ENCODE measurements at regions not wholly inside any gene's neighbourhood (a gene's known extent, or its start where the extent isn't known, plus 50 kb on each side); places are given as distances from the start of the nearest gene placed in this dataset.

- TF ChIP-seq HDAC6 (IDR thresholded peaks at IDR 0.05; ENCODE audit: low read depth, low read length), result no peak
- TF ChIP-seq HDAC2 (IDR thresholded peaks at IDR 0.05; ENCODE audit: borderline replicate concordance in 1 of 2, low read depth in 2 of 2, low read length in 2 of 2), result no peak
Observed at GRCh38 chr1:214953901-214954616, 128.5 kb upstream of the KCNK2 start (continued).
